Ascending aorta (tissue), 2 donors: ENCODE measurements at regions not wholly inside any gene's neighbourhood (a gene's known extent, or its start where the extent isn't known, plus 50 kb on each side); places are given as distances from the start of the nearest gene placed in this dataset.

Source experiments
- DNase-seq, 2 donors: peaks; one replicate each; pipeline ENCODE4 v3.0.0-alpha.2; 2019; ENCODE audit warnings: low spot score in 2 of 2
- H3K27ac ChIP-seq, 2 donors: fragments of 200-600 bp; sonication (generic); one replicate each; pipeline ENCODE4 v1.5.1; 2016 to 2017; ENCODE audit warnings: mild to moderate bottlenecking in 1 of 2
- H3K27me3 ChIP-seq: fragments of 200-600 bp; sonication (generic); one replicate; pipeline ENCODE4 v1.5.1; 2017
- H3K36me3 ChIP-seq, 2 donors: fragments of 200-600 bp; sonication (generic); one replicate each; pipeline ENCODE4 v1.5.1; 2016
- H3K4me1 ChIP-seq, 2 donors: fragments of 200-600 bp; sonication (generic); one replicate each; pipeline ENCODE4 v1.5.1; 2016 to 2017; ENCODE audit warnings: mild to moderate bottlenecking in 1 of 2
- H3K4me3 ChIP-seq, 2 donors: fragments of 200-600 bp; sonication (generic); one replicate each; pipeline ENCODE4 v1.5.1; 2016 to 2017; ENCODE audit warnings: mild to moderate bottlenecking in 1 of 2
- H3K9me3 ChIP-seq, 2 donors: fragments of 200-600 bp; sonication (generic); one replicate each; pipeline ENCODE4 v1.5.1; 2016
- CTCF ChIP-seq, 3 experiments: fragments of 200-600 bp in 2 of 3; fragments of 450-650 bp in 1 of 3; sonication (generic) in 2 of 3; IDR thresholded peaks; one replicate each; pipeline ENCODE4 v1.5.1; 2016 to 2019; ENCODE audit warnings: antibody characterized with exemption in 3 of 3, mild to moderate bottlenecking in 1 of 3, moderate library complexity in 1 of 3
- intact Hi-C: fragments of 100-400 bp; cut with DNase I; formaldehyde crosslinking; loops from one replicate; pipeline ENCODE4 v1.15.1; 2023

GRCh38 chr4:126860308-126860707, 772.4 kb upstream of the INTU start:
- Histone ChIP-seq H3K27me3 (no peaks in the 10 kb centered on the region), H3K9me3 (peaks cover 0 to 3% of the 10 kb centered on the region in 2 donors), H3K36me3 (no peaks in the 10 kb centered on the region), H3K4me3 (no peak overlapping the region), H3K27ac (no peak overlapping the region), H3K4me1 (no peaks in the 10 kb centered on the region)
- no peak for DNase-seq
- intact Hi-C loops, result no loop called here
- no peak for TF ChIP-seq CTCF (IDR thresholded peaks at IDR 0.05)

- no peaks in the 10 kb centered on the region for H3K36me3 ChIP-seq
- peaks cover 0 to 32% of the 10 kb centered on the region in 2 donors for H3K9me3 ChIP-seq
- H3K4me3 ChIP-seq, result no peak overlapping the region
- no peak for DNase-seq
- no peak for TF ChIP-seq CTCF (IDR thresholded peaks at IDR 0.05)
- no peaks in the 10 kb centered on the region for H3K27me3 ChIP-seq
- H3K4me1 ChIP-seq, result no peaks in the 10 kb centered on the region
- intact Hi-C loops, result no loop called here
- no peak overlapping the region for H3K27ac ChIP-seq
Measured at GRCh38 chr4:126869967-126870366, 762.8 kb upstream of the INTU start.

GRCh38 chr4:126871810-126872209, 760.9 kb upstream of the INTU start:
- intact Hi-C loops, result no loop called here
- no peaks in the 10 kb centered on the region for H3K36me3 ChIP-seq
- H3K9me3 ChIP-seq, result peaks cover 0 to 32% of the 10 kb centered on the region in 2 donors
- no peaks in the 10 kb centered on the region for H3K4me1 ChIP-seq
- no peaks in the 10 kb centered on the region for H3K27me3 ChIP-seq
- H3K4me3 ChIP-seq, result no peak overlapping the region
- no peak for TF ChIP-seq CTCF (IDR thresholded peaks at IDR 0.05)
- DNase-seq, result no peak
- H3K27ac ChIP-seq, result no peak overlapping the region

- no peak for TF ChIP-seq CTCF (IDR thresholded peaks at IDR 0.05)
- intact Hi-C loops, result no loop called here
- Histone ChIP-seq H3K9me3 (peaks cover 0 to 32% of the 10 kb centered on the region in 2 donors), H3K27me3 (no peaks in the 10 kb centered on the region), H3K4me3 (no peak overlapping the region), H3K4me1 (no peaks in the 10 kb centered on the region), H3K36me3 (no peaks in the 10 kb centered on the region), H3K27ac (no peak overlapping the region)
- no peak for DNase-seq
Measured at GRCh38 chr4:126874533-126874932, 758.2 kb upstream of the INTU start.

GRCh38 chr4:126888968-126889367, 743.8 kb upstream of the INTU start:
- intact Hi-C loops, result no loop called here
- Histone ChIP-seq H3K27me3 (no peaks in the 10 kb centered on the region), H3K4me3 (no peak overlapping the region), H3K4me1 (no peaks in the 10 kb centered on the region), H3K9me3 (no peaks in the 10 kb centered on the region), H3K27ac (no peak overlapping the region), H3K36me3 (no peaks in the 10 kb centered on the region)
- TF ChIP-seq CTCF (IDR thresholded peaks at IDR 0.05), result no peak
- DNase-seq, result no peak

GRCh38 chr4:126890383-126890782, 742.4 kb upstream of the INTU start:
- TF ChIP-seq CTCF (IDR thresholded peaks at IDR 0.05), result no peak
- Histone ChIP-seq H3K9me3 (no peaks in the 10 kb centered on the region), H3K4me1 (no peaks in the 10 kb centered on the region), H3K4me3 (no peak overlapping the region), H3K27me3 (no peaks in the 10 kb centered on the region), H3K27ac (no peak overlapping the region), H3K36me3 (no peaks in the 10 kb centered on the region)
- no peak for DNase-seq
- intact Hi-C loops, result loop anchor here (10.0 kb wide), 1 partner anchor 586 kb away; no protein-coding TSS in a partner anchor
